ENCODE measurements at regions not wholly inside any gene's neighbourhood (a gene's known extent, or its start where the extent isn't known, plus 50 kb on each side); places are given as distances from the start of the nearest gene placed in this dataset.

- TF ChIP-seq NFIC (IDR thresholded peaks at IDR 0.05) (no peak), RAD21 (IDR thresholded peaks at IDR 0.05; ENCODE audit: low read depth) (no peak), ZBTB7A (IDR thresholded peaks at IDR 0.05; ENCODE audit: low read depth) (no peak), EP300 (IDR thresholded peaks at IDR 0.05; ENCODE audit: borderline replicate concordance) (no peak), FOXM1 (IDR thresholded peaks at IDR 0.05; ENCODE audit: borderline replicate concordance, low read depth) (no peak)
Observed at GRCh38 chr9:1440256-1440655, 390.1 kb downstream of the DMRT2 start.

- TF ChIP-seq FOXM1 (IDR thresholded peaks at IDR 0.05; ENCODE audit: borderline replicate concordance, low read depth) (no peak), USF1 (IDR thresholded peaks at IDR 0.05) (no peak), CEBPB (IDR thresholded peaks at IDR 0.05) (no peak), TEAD4 (IDR thresholded peaks at IDR 0.05) (no peak), NFIC (IDR thresholded peaks at IDR 0.05) (no peak), YY1 (IDR thresholded peaks at IDR 0.05; ENCODE audit: low read depth) (no peak), TCF12 (IDR thresholded peaks at IDR 0.05; ENCODE audit: low read depth) (no peak), TAF1 (IDR thresholded peaks at IDR 0.05; ENCODE audit: low read depth) (no peak), ZBTB7A (IDR thresholded peaks at IDR 0.05; ENCODE audit: low read depth) (no peak), REST (IDR thresholded peaks at IDR 0.05; ENCODE audit: low read depth) (no peak), RAD21 (IDR thresholded peaks at IDR 0.05; ENCODE audit: low read depth) (no peak), EP300 (IDR thresholded peaks at IDR 0.05; ENCODE audit: borderline replicate concordance) (no peak), EGR1 (IDR thresholded peaks at IDR 0.05) (no peak)
Observed at GRCh38 chr9:1442105-1442504, 391.9 kb downstream of the DMRT2 start.

GRCh38 chr9:1443450-1443849 is 393.3 kb downstream of the DMRT2 start:
- no peak for TF ChIP-seq USF1 (IDR thresholded peaks at IDR 0.05)
- no peak for TF ChIP-seq EGR1 (IDR thresholded peaks at IDR 0.05)
- no peak for TF ChIP-seq TAF1 (IDR thresholded peaks at IDR 0.05; ENCODE audit: low read depth)
- no peak for TF ChIP-seq TCF12 (IDR thresholded peaks at IDR 0.05; ENCODE audit: low read depth)
- TF ChIP-seq FOXM1 (IDR thresholded peaks at IDR 0.05; ENCODE audit: borderline replicate concordance, low read depth), result no peak
- TF ChIP-seq RAD21 (IDR thresholded peaks at IDR 0.05; ENCODE audit: low read depth), result no peak
- no peak for TF ChIP-seq EP300 (IDR thresholded peaks at IDR 0.05; ENCODE audit: borderline replicate concordance)
- TF ChIP-seq MAX (IDR thresholded peaks at IDR 0.05), result no peak
- no peak for TF ChIP-seq ZBTB7A (IDR thresholded peaks at IDR 0.05; ENCODE audit: low read depth)

DNA sequence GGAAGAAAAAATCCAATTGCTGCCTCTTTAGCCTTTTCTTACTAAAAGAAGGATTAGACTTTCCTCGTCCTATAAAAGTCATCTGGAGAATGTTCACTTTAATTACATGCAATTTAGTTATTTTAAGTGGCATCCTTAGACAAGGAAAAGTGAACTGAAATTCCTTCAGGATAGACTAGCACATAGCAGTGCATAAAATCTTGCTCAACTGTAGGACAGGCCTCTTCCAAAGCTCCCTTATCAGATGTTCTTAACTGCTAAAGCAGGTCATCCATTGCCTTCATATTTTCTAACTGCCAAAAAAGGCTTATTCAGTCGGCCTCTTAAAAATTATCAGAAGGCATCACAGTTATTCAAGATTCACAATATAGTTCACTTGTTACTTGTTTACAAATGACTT is 396.5 kb downstream of the DMRT2 start:
- no peak for TF ChIP-seq CREB1 (IDR thresholded peaks at IDR 0.05; ENCODE audit: low read depth)
- no peak for TF ChIP-seq TAF1 (IDR thresholded peaks at IDR 0.05; ENCODE audit: low read depth)
- no peak for TF ChIP-seq MAX (IDR thresholded peaks at IDR 0.05)
- no peak for TF ChIP-seq ZBTB7A (IDR thresholded peaks at IDR 0.05; ENCODE audit: low read depth)
- no peak for TF ChIP-seq TCF12 (IDR thresholded peaks at IDR 0.05; ENCODE audit: low read depth)
- TF ChIP-seq USF1 (IDR thresholded peaks at IDR 0.05), result no peak
- no peak for TF ChIP-seq TEAD4 (IDR thresholded peaks at IDR 0.05)

- TF ChIP-seq YY1 (IDR thresholded peaks at IDR 0.05; ENCODE audit: low read depth) (no peak), TEAD4 (IDR thresholded peaks at IDR 0.05) (no peak), FOXM1 (IDR thresholded peaks at IDR 0.05; ENCODE audit: borderline replicate concordance, low read depth) (no peak), EP300 (IDR thresholded peaks at IDR 0.05; ENCODE audit: borderline replicate concordance) (no peak), CREB1 (IDR thresholded peaks at IDR 0.05; ENCODE audit: low read depth) (no peak), NFIC (IDR thresholded peaks at IDR 0.05) (no peak), EGR1 (IDR thresholded peaks at IDR 0.05) (no peak), USF1 (IDR thresholded peaks at IDR 0.05) (no peak), REST (IDR thresholded peaks at IDR 0.05; ENCODE audit: low read depth) (no peak), ZBTB7A (IDR thresholded peaks at IDR 0.05; ENCODE audit: low read depth) (no peak), CEBPB (IDR thresholded peaks at IDR 0.05) (no peak), TAF1 (IDR thresholded peaks at IDR 0.05; ENCODE audit: low read depth) (no peak), RAD21 (IDR thresholded peaks at IDR 0.05; ENCODE audit: low read depth) (no peak)
Observed at GRCh38 chr9:1453636-1454035, 403.5 kb downstream of the DMRT2 start.
